GM19372 (cell line): ENCODE measurements at regions not wholly inside any gene's neighbourhood (a gene's known extent, or its start where the extent isn't known, plus 50 kb on each side); places are given as distances from the start of the nearest gene placed in this dataset.
"Not testable (repeated sequence)": the region's sequence is repeated elsewhere in the genome, so short reads cannot be mapped to it uniquely, and the experiment has no call there.

Source experiments
- ATAC-seq: cut with Tn5 transposase; IDR thresholded peaks from one replicate; pipeline ENCODE4 v1.9.1; 2021; ENCODE audit warnings: mild to moderate bottlenecking, low read depth, moderate library complexity; ENCODE audit not compliant: unreplicated experiment

- not testable (repeated sequence) for ATAC-seq
These were observed 126.7 kb downstream of the PJA2 start for GRCh38 chr5:109283086-109283485.

- ATAC-seq: no peak
These were observed 128.6 kb downstream of the PJA2 start for GRCh38 chr5:109281136-109281690.

- no peak for ATAC-seq
These were observed 131.6 kb downstream of the PJA2 start for GRCh38 chr5:109278141-109278540.

- no peak for ATAC-seq
These were observed 133.9 kb downstream of the PJA2 start for GRCh38 chr5:109275919-109276318.

- no peak for ATAC-seq
These were observed 136.2 kb downstream of the PJA2 start for GRCh38 chr5:109273594-109273993.

GRCh38 chr5:109267283-109267682 lies 142.5 kb downstream of the PJA2 start:
- ATAC-seq: no peak

GRCh38 chr5:109258755-109259154 lies 151.0 kb downstream of the PJA2 start:
- no peak for ATAC-seq

- ATAC-seq: no peak
These were observed 153.3 kb downstream of the PJA2 start for GRCh38 chr5:109256486-109256885.

GRCh38 chr5:109254511-109254910 lies 155.3 kb downstream of the PJA2 start:
- ATAC-seq: no peak

- ATAC-seq: no peak
These were observed 156.5 kb downstream of the PJA2 start for GRCh38 chr5:109253262-109253661.

- no peak for ATAC-seq
These were observed 157.0 kb downstream of the PJA2 start for GRCh38 chr5:109252731-109253130.

- no peak for ATAC-seq
These were observed 159.0 kb downstream of the PJA2 start for GRCh38 chr5:109250533-109251329.

GRCh38 chr5:109250080-109250479 lies 159.7 kb downstream of the PJA2 start:
- no peak for ATAC-seq

- no peak for ATAC-seq
These were observed 160.6 kb downstream of the PJA2 start for GRCh38 chr5:109249126-109249525.

- peak; percentile 73 for ATAC-seq
These were observed 161.8 kb downstream of the PJA2 start for GRCh38 chr5:109247986-109248385.

GRCh38 chr5:109246841-109247592 lies 162.8 kb downstream of the PJA2 start:
- ATAC-seq: no peak
